ENCODE measurements at regions not wholly inside any gene's neighbourhood (a gene's known extent, or its start where the extent isn't known, plus 50 kb on each side); places are given as distances from the start of the nearest gene placed in this dataset.

- Histone ChIP-seq H3K9me2 (replicated peaks; ENCODE audit: low read depth, low read length) (no peaks in the 10 kb centered on the region), H3K9ac (ENCODE audit: low read depth, low read length, poor library complexity, severe bottlenecking) (no peak overlapping the region), H3K4me3 (ENCODE audit: low read length, poor library complexity, severe bottlenecking) (no peak overlapping the region), H3K4me2 (ENCODE audit: low read depth, low read length, poor library complexity, severe bottlenecking) (no peak overlapping the region), H3K27me3 (ENCODE audit: insufficient read depth, low read length, poor library complexity, severe bottlenecking) (no peaks in the 10 kb centered on the region), H3K9me3 (ENCODE audit: insufficient read depth, low read depth, low read length) (no peaks in the 10 kb centered on the region), H3K79me2 (ENCODE audit: insufficient read depth, low read length) (no peaks in the 10 kb centered on the region), H3K36me3 (ENCODE audit: insufficient read depth, low read length) (no peaks in the 10 kb centered on the region), H3F3A (ENCODE audit: low read depth) (no peaks in the 10 kb centered on the region), H2AFZ (ENCODE audit: low read length) (no peak overlapping the region), H4K20me1 (ENCODE audit: insufficient read depth, low read length, poor library complexity, severe bottlenecking) (no peaks in the 10 kb centered on the region), H3K4me1 (ENCODE audit: insufficient read depth, low read length, poor library complexity, severe bottlenecking) (peaks cover 4% of the 10 kb centered on the region)
- no peak for TF ChIP-seq EZH2phosphoT487 (IDR thresholded peaks at IDR 0.05; ENCODE audit: borderline replicate concordance)
- no peak for TF ChIP-seq CTCF (conservative IDR thresholded peaks at IDR 0.05; ENCODE audit: low read length)
Measured at GRCh38 chr5:51472472-51472871, 89.2 kb downstream of the ISL1 start.

GRCh38 chr5:51475628-51476027 is 92.4 kb downstream of the ISL1 start:
- Histone ChIP-seq H3K36me3 (ENCODE audit: insufficient read depth, low read length) (no peaks in the 10 kb centered on the region), H3K9ac (ENCODE audit: low read depth, low read length, poor library complexity, severe bottlenecking) (no peak overlapping the region), H3K9me2 (replicated peaks; ENCODE audit: low read depth, low read length) (no peaks in the 10 kb centered on the region), H3K4me3 (ENCODE audit: low read length, poor library complexity, severe bottlenecking) (no peak overlapping the region), H3K27me3 (ENCODE audit: insufficient read depth, low read length, poor library complexity, severe bottlenecking) (no peaks in the 10 kb centered on the region), H3K79me2 (ENCODE audit: insufficient read depth, low read length) (no peaks in the 10 kb centered on the region), H4K20me1 (ENCODE audit: insufficient read depth, low read length, poor library complexity, severe bottlenecking) (no peaks in the 10 kb centered on the region), H3K4me2 (ENCODE audit: low read depth, low read length, poor library complexity, severe bottlenecking) (no peak overlapping the region), H3K4me1 (ENCODE audit: insufficient read depth, low read length, poor library complexity, severe bottlenecking) (peaks cover 4% of the 10 kb centered on the region), H3K9me3 (ENCODE audit: insufficient read depth, low read depth, low read length) (no peaks in the 10 kb centered on the region), H2AFZ (ENCODE audit: low read length) (no peak overlapping the region), H3F3A (ENCODE audit: low read depth) (no peaks in the 10 kb centered on the region)
- TF ChIP-seq EZH2phosphoT487 (IDR thresholded peaks at IDR 0.05; ENCODE audit: borderline replicate concordance) = no peak

GRCh38 chr5:51476431-51476830 is 93.2 kb downstream of the ISL1 start:
- no peak for TF ChIP-seq CTCF (conservative IDR thresholded peaks at IDR 0.05; ENCODE audit: low read length)
- no peak for TF ChIP-seq EZH2phosphoT487 (IDR thresholded peaks at IDR 0.05; ENCODE audit: borderline replicate concordance)
- Histone ChIP-seq H3K79me2 (ENCODE audit: insufficient read depth, low read length) (no peaks in the 10 kb centered on the region), H3K36me3 (ENCODE audit: insufficient read depth, low read length) (no peaks in the 10 kb centered on the region), H3K4me2 (ENCODE audit: low read depth, low read length, poor library complexity, severe bottlenecking) (no peak overlapping the region), H3K9ac (ENCODE audit: low read depth, low read length, poor library complexity, severe bottlenecking) (no peak overlapping the region), H3K4me3 (ENCODE audit: low read length, poor library complexity, severe bottlenecking) (no peak overlapping the region), H3K9me2 (replicated peaks; ENCODE audit: low read depth, low read length) (no peaks in the 10 kb centered on the region), H3K4me1 (ENCODE audit: insufficient read depth, low read length, poor library complexity, severe bottlenecking) (peaks cover 4% of the 10 kb centered on the region), H3F3A (ENCODE audit: low read depth) (no peaks in the 10 kb centered on the region), H4K20me1 (ENCODE audit: insufficient read depth, low read length, poor library complexity, severe bottlenecking) (no peaks in the 10 kb centered on the region), H3K9me3 (ENCODE audit: insufficient read depth, low read depth, low read length) (no peaks in the 10 kb centered on the region), H2AFZ (ENCODE audit: low read length) (no peak overlapping the region), H3K27me3 (ENCODE audit: insufficient read depth, low read length, poor library complexity, severe bottlenecking) (no peaks in the 10 kb centered on the region)

- Histone ChIP-seq H2AFZ (ENCODE audit: low read length) (no peak overlapping the region), H3F3A (ENCODE audit: low read depth) (no peaks in the 10 kb centered on the region), H3K27me3 (ENCODE audit: insufficient read depth, low read length, poor library complexity, severe bottlenecking) (no peaks in the 10 kb centered on the region), H3K9me3 (ENCODE audit: insufficient read depth, low read depth, low read length) (no peaks in the 10 kb centered on the region), H3K79me2 (ENCODE audit: insufficient read depth, low read length) (no peaks in the 10 kb centered on the region), H3K4me2 (ENCODE audit: low read depth, low read length, poor library complexity, severe bottlenecking) (no peak overlapping the region), H3K36me3 (ENCODE audit: insufficient read depth, low read length) (no peaks in the 10 kb centered on the region), H3K4me3 (ENCODE audit: low read length, poor library complexity, severe bottlenecking) (no peak overlapping the region), H4K20me1 (ENCODE audit: insufficient read depth, low read length, poor library complexity, severe bottlenecking) (no peaks in the 10 kb centered on the region), H3K4me1 (ENCODE audit: insufficient read depth, low read length, poor library complexity, severe bottlenecking) (no peaks in the 10 kb centered on the region), H3K9ac (ENCODE audit: low read depth, low read length, poor library complexity, severe bottlenecking) (no peak overlapping the region), H3K9me2 (replicated peaks; ENCODE audit: low read depth, low read length) (no peaks in the 10 kb centered on the region)
- TF ChIP-seq EZH2phosphoT487 (IDR thresholded peaks at IDR 0.05; ENCODE audit: borderline replicate concordance) = no peak
- no peak for TF ChIP-seq CTCF (conservative IDR thresholded peaks at IDR 0.05; ENCODE audit: low read length)
Measured at GRCh38 chr5:51479840-51480239, 96.6 kb downstream of the ISL1 start.

Data from Loucy (cell line).